ENCODE measurements at regions not wholly inside any gene's neighbourhood (a gene's known extent, or its start where the extent isn't known, plus 50 kb on each side); places are given as distances from the start of the nearest gene placed in this dataset.

- intact Hi-C loops (cut with micrococcal nuclease) (no loop called here), dilution Hi-C loops (cut with MboI; ENCODE audit: extremely low pct_ligation_motif_present, low sequenced_read_pairs) (no loop called here)
- no peaks in the 10 kb centered on the region for H3K36me3 ChIP-seq (ENCODE audit: control insufficient read depth in 2 of 2, extremely low read depth in 1 of 2, insufficient read depth in 2 of 2, low read length in 2 of 2)
- POLR2A ChIA-PET: no interaction called here
- no peaks in the 10 kb centered on the region for H3K9me1 ChIP-seq (replicated peaks; ENCODE audit: control insufficient read depth, extremely low read depth, insufficient read depth, low read length)
- no peaks in the 10 kb centered on the region for H3K27me3 ChIP-seq (ENCODE audit: control insufficient read depth in 2 of 2, insufficient read depth in 2 of 2, low read length in 2 of 2)
- H3K27ac ChIP-seq (ENCODE audit: insufficient read depth, low read depth, low read length): no peak overlapping the region
- H2AFZ ChIP-seq (ENCODE audit: low read depth, low read length): no peak overlapping the region
- FAIRE-seq (no peak), DNase-seq (ENCODE audit: low read depth, low spot score) (no peak)
- H3K4me2 ChIP-seq (ENCODE audit: insufficient read depth, low read length): no peak overlapping the region
- H3K9ac ChIP-seq (replicated peaks; ENCODE audit: extremely low read depth, insufficient read depth, low read length): no peak overlapping the region
- no peak for TF ChIP-seq GATA2 (IDR thresholded peaks at IDR 0.05; ENCODE audit: insufficient read depth, insufficient read length, low read depth, low read length)
- no peaks in the 10 kb centered on the region for H3K9me3 ChIP-seq (replicated peaks; ENCODE audit: control insufficient read depth, insufficient read depth, low read length)
- no peak overlapping the region for H3K4me3 ChIP-seq (replicated peaks in 1 of 3; ENCODE audit: insufficient read depth in 1 of 3, low read depth in 1 of 3, low read length in 3 of 3)
- no peaks in the 10 kb centered on the region for H3K79me2 ChIP-seq (ENCODE audit: control insufficient read depth, insufficient read depth, low read length)
- no peaks in the 10 kb centered on the region for H4K20me1 ChIP-seq (replicated peaks; ENCODE audit: control insufficient read depth, extremely low read depth, insufficient read depth, low read length)
- H3K4me1 ChIP-seq (ENCODE audit: control insufficient read depth, extremely low read depth, insufficient read depth, low read length): no peaks in the 10 kb centered on the region
- CTCF ChIA-PET: no interaction called here
- no TSS peak for BruUV-seq (replicated peaks)
Observed at GRCh38 chr5:167730121-167730520, 561.3 kb upstream of the WWC1 start.

- H3K27ac ChIP-seq (ENCODE audit: insufficient read depth, low read depth, low read length): no peak overlapping the region
- CTCF ChIA-PET: no interaction called here
Observed at GRCh38 chr5:167730656-167731055, 560.8 kb upstream of the WWC1 start.

More at GRCh38 chr5:167730656-167731055, 560.8 kb upstream of the WWC1 start:
- Histone ChIP-seq H2AFZ (ENCODE audit: low read depth, low read length) (no peak overlapping the region), H3K9me1 (replicated peaks; ENCODE audit: control insufficient read depth, extremely low read depth, insufficient read depth, low read length) (no peaks in the 10 kb centered on the region), H3K4me3 (replicated peaks in 1 of 3; ENCODE audit: insufficient read depth in 1 of 3, low read depth in 1 of 3, low read length in 3 of 3) (no peak overlapping the region), H3K4me1 (ENCODE audit: control insufficient read depth, extremely low read depth, insufficient read depth, low read length) (no peaks in the 10 kb centered on the region), H3K9ac (replicated peaks; ENCODE audit: extremely low read depth, insufficient read depth, low read length) (no peak overlapping the region), H3K27me3 (ENCODE audit: control insufficient read depth in 2 of 2, insufficient read depth in 2 of 2, low read length in 2 of 2) (no peaks in the 10 kb centered on the region), H4K20me1 (replicated peaks; ENCODE audit: control insufficient read depth, extremely low read depth, insufficient read depth, low read length) (no peaks in the 10 kb centered on the region), H3K36me3 (ENCODE audit: control insufficient read depth in 2 of 2, extremely low read depth in 1 of 2, insufficient read depth in 2 of 2, low read length in 2 of 2) (no peaks in the 10 kb centered on the region), H3K4me2 (ENCODE audit: insufficient read depth, low read length) (no peak overlapping the region), H3K79me2 (ENCODE audit: control insufficient read depth, insufficient read depth, low read length) (no peaks in the 10 kb centered on the region), H3K9me3 (replicated peaks; ENCODE audit: control insufficient read depth, insufficient read depth, low read length) (no peaks in the 10 kb centered on the region)
- intact Hi-C loops (cut with micrococcal nuclease): no loop called here
- dilution Hi-C loops (cut with MboI; ENCODE audit: extremely low pct_ligation_motif_present, low sequenced_read_pairs): no loop called here
- BruUV-seq (replicated peaks): no TSS peak
- FAIRE-seq (no peak), DNase-seq (ENCODE audit: low read depth, low spot score) (no peak)
- POLR2A ChIA-PET: no interaction called here
- TF ChIP-seq POLR2A (IDR thresholded peaks at IDR 0.05; ENCODE audit: low read depth, low read length) (no peak), FOS (IDR thresholded peaks at IDR 0.05; ENCODE audit: borderline replicate concordance, insufficient read depth, low read length) (no peak), POLR2AphosphoS5 (IDR thresholded peaks at IDR 0.05; ENCODE audit: insufficient read depth, low read depth, low read length) (no peak), GATA2 (IDR thresholded peaks at IDR 0.05; ENCODE audit: insufficient read depth, insufficient read length, low read depth, low read length) (no peak), CTCF (IDR thresholded peaks at IDR 0.05; ENCODE audit: extremely low read depth in 1 of 2, insufficient read depth in 1 of 2, low read depth in 1 of 2, low read length in 2 of 2) (no peak), JUN (IDR thresholded peaks at IDR 0.05; ENCODE audit: borderline replicate concordance, insufficient read depth, insufficient read length, low read depth) (no peak), EZH2 (IDR thresholded peaks at IDR 0.05; ENCODE audit: borderline replicate concordance, low read depth, low read length, severe bottlenecking) (no peak), MAX (IDR thresholded peaks at IDR 0.05; ENCODE audit: insufficient read depth, insufficient read length) (no peak), MYC (IDR thresholded peaks at IDR 0.05; ENCODE audit: low read depth, low read length) (no peak)

Measured in endothelial cell of umbilical vein (primary cell).